Nephron (organoid): ENCODE measurements at regions not wholly inside any gene's neighbourhood (a gene's known extent, or its start where the extent isn't known, plus 50 kb on each side); places are given as distances from the start of the nearest gene placed in this dataset.

Experiments
- H3K27ac Mint-ChIP-seq, 3 experiments: 2 replicates each; pipeline ENCODE4 v1.8.0; 2020; ENCODE audit warnings: mixed read lengths in 3 of 3, mild to moderate bottlenecking in 2 of 3, moderate library complexity in 1 of 3
- H3K27me3 Mint-ChIP-seq: 2 replicates; pipeline ENCODE4 v1.8.0; 2021; ENCODE audit warnings: low read depth, mild to moderate bottlenecking, moderate library complexity, mixed read lengths
- H3K36me3 Mint-ChIP-seq: 2 replicates; pipeline ENCODE4 v1.8.0; 2020; ENCODE audit warnings: low read depth, mixed read lengths
- H3K4me1 Mint-ChIP-seq: 2 replicates; pipeline ENCODE4 v1.8.0; 2020; ENCODE audit warnings: mixed read lengths
- H3K4me3 Mint-ChIP-seq, 3 experiments: 2 replicates each; pipeline ENCODE4 v1.8.0; 2020; ENCODE audit warnings: mild to moderate bottlenecking in 3 of 3, mixed read lengths in 3 of 3, moderate library complexity in 2 of 3
- H3K9me3 Mint-ChIP-seq: 2 replicates; pipeline ENCODE4 v1.8.0; 2020; ENCODE audit warnings: mixed read lengths
- TF ChIP-seq, protein P1 (sequence below), 3 experiments: fragments of 200-600 bp; sonication (generic); IDR thresholded peaks; one replicate each; pipeline ENCODE4 v1.5.0; 2021; ENCODE audit warnings: antibody characterized with exemption in 3 of 3; ENCODE audit not compliant: unreplicated experiment in 3 of 3

DNA sequence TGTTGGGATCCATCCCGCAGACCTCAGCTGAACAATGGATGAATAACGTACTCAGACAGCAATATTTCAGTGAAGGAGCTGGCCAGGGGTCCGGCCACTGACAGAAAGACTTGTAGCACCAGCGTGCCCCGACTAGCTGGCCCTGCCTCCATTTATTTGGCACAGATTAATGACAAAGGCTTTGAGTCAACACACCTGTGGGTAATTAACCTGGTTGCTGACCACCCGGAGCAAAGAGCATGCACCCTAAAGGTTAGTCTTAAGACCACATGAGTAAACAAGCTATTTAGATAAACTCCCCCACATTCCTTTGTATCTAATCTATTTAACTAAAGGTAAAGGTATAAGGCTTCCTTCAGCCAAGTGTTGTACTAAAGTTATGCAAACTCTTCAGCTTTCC, 868.6 kb downstream of the LRFN5 start:
- Mint-ChIP-seq H3K4me1 (no peaks in the 10 kb centered on the region), H3K9me3 (no peaks in the 10 kb centered on the region), H3K27ac (no peak overlapping the region), H3K4me3 (no peak overlapping the region), H3K27me3 (no peaks in the 10 kb centered on the region), H3K36me3 (no peaks in the 10 kb centered on the region)
- TF ChIP-seq, protein P1, sequence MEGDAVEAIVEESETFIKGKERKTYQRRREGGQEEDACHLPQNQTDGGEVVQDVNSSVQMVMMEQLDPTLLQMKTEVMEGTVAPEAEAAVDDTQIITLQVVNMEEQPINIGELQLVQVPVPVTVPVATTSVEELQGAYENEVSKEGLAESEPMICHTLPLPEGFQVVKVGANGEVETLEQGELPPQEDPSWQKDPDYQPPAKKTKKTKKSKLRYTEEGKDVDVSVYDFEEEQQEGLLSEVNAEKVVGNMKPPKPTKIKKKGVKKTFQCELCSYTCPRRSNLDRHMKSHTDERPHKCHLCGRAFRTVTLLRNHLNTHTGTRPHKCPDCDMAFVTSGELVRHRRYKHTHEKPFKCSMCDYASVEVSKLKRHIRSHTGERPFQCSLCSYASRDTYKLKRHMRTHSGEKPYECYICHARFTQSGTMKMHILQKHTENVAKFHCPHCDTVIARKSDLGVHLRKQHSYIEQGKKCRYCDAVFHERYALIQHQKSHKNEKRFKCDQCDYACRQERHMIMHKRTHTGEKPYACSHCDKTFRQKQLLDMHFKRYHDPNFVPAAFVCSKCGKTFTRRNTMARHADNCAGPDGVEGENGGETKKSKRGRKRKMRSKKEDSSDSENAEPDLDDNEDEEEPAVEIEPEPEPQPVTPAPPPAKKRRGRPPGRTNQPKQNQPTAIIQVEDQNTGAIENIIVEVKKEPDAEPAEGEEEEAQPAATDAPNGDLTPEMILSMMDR (IDR thresholded peaks at IDR 0.05; ENCODE audit: unreplicated experiment in 3 of 3): no peak

DNA sequence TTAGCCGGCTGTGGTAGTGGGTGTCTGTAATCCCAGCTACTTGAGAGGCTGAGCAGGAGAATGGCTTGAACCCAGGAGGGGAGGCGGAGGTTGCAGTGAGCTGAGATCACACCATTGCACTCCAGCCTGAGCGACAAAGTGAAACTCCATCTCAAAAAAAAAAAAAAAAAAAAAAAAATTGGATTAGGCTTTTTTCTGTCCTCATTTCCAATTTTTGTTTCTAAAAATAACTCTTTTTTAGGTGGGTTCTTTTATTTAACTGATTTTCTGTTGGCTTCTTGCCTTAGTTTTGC, 863.7 kb downstream of the LRFN5 start:
- no peak overlapping the region for H3K27ac Mint-ChIP-seq
- no peaks in the 10 kb centered on the region for H3K36me3 Mint-ChIP-seq
- no peaks in the 10 kb centered on the region for H3K9me3 Mint-ChIP-seq
- H3K4me1 Mint-ChIP-seq: peaks cover 4% of the 10 kb centered on the region
- H3K27me3 Mint-ChIP-seq: no peaks in the 10 kb centered on the region
- TF ChIP-seq, protein P1 (IDR thresholded peaks at IDR 0.05; ENCODE audit: unreplicated experiment in 3 of 3): no peak
- H3K4me3 Mint-ChIP-seq: no peak overlapping the region

DNA sequence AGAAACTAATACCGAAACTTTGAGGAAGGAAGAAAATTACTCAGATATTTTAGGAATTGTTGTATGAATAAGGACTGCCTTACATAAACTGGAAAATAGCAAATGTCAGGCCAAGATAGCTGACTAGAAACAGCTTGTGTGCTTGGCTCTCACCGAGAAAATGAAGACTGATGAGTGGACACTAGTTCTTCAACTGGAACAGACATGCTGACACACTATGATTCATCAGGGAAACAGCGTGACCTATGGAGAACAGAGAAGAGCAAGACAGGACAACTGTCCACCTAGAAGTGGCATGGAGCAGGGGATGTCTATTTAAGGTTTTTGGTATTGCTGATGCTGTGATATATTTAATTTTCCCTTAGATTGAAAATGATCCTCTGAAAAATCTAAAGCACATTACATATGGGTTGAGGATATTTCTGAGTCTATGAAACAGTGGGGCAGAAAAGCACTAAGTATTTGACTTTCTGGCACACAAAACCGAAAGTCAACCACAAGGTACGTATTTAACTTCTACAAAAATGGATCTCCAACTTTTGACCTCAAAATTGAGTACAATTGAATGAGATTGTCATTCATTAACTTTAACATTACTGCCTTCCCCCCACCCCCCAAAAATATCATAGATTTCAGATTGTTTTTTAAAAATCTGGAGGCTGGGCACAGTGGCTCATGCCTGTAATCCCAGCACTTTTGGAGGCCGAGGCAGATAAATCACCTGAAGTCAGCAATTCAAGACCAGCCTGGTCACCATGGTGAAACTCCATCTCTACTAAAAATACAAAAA, 863.2 kb downstream of the LRFN5 start:
- no peaks in the 10 kb centered on the region for H3K27me3 Mint-ChIP-seq
- no peak overlapping the region for H3K27ac Mint-ChIP-seq
- no peaks in the 10 kb centered on the region for H3K36me3 Mint-ChIP-seq
- H3K9me3 Mint-ChIP-seq: no peaks in the 10 kb centered on the region
- no peak overlapping the region for H3K4me3 Mint-ChIP-seq
- H3K4me1 Mint-ChIP-seq: peaks cover 4% of the 10 kb centered on the region
- TF ChIP-seq, protein P1 (IDR thresholded peaks at IDR 0.05; ENCODE audit: unreplicated experiment in 3 of 3): no peak

DNA sequence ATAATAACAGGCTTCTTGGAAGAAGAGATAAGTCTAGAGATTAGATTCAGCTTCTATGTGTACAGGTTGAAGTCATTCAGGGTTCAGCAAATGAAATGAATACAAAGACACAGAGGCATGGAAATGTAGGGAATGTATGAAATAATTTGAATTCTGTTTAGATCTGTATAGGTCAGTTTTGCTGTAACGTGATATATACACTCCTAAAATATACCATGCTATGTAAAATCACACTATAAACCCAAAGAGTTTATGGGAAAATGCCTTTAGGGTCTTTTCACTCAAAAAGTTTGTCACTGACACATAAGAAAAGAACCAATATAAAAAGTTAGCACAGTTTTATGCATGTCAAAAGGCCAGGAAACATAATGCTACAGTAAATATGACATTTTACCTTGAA, 854.0 kb downstream of the LRFN5 start:
- no peaks in the 10 kb centered on the region for H3K36me3 Mint-ChIP-seq
- H3K27ac Mint-ChIP-seq: no peak overlapping the region
- no peak overlapping the region for H3K4me3 Mint-ChIP-seq
- TF ChIP-seq, protein P1 (IDR thresholded peaks at IDR 0.05; ENCODE audit: unreplicated experiment in 3 of 3): no peak
- no peaks in the 10 kb centered on the region for H3K27me3 Mint-ChIP-seq
- peaks cover 4% of the 10 kb centered on the region for H3K9me3 Mint-ChIP-seq
- H3K4me1 Mint-ChIP-seq: peaks cover 4% of the 10 kb centered on the region

DNA sequence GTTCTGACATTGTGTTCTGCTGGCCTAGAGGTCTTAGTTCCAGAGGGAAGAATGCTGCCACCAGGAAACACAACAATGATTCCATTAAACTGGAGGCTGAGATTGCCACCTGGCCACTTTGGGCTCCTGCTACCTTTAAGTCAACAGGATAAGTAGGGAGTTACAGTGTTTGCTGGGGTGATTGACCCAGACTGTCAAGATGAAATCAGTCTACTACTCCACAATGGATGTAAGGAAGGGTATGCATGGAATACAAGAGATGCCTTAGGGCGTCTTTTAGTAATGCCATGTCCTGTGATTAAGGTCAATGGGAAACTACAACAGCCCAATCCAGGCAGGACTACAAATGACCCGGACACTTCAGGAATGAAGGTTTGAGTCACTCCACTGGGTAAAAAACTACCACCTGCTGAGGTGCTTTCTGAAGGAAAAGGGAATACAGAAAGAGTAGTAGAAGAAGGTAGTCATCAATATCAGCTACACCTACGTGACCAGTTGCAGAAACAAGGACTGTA, 852.6 kb downstream of the LRFN5 start:
- peaks cover 4% of the 10 kb centered on the region for H3K4me1 Mint-ChIP-seq
- H3K27ac Mint-ChIP-seq: no peak overlapping the region
- H3K9me3 Mint-ChIP-seq: peaks cover 4% of the 10 kb centered on the region
- no peak overlapping the region for H3K4me3 Mint-ChIP-seq
- TF ChIP-seq, protein P1 (IDR thresholded peaks at IDR 0.05; ENCODE audit: unreplicated experiment in 3 of 3): no peak
- no peaks in the 10 kb centered on the region for H3K27me3 Mint-ChIP-seq
- no peaks in the 10 kb centered on the region for H3K36me3 Mint-ChIP-seq

DNA sequence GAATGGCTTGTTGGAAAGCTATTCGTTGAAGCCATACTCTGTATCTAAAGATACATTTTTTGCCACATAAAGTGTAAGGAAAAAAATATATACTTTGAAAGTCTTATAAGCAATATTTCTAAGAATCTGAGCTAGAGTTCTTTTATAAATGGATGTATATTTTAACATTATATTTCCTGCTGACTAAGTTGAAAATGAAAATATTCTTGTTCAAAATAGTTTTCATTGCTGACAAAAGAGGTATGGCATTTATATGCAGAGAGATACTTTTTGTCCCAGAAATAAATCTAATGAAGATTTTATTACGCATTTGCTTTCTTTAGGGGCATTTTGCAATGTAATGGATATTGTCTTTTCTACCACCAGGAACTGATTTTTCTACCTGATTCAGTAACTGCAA, 834.9 kb downstream of the LRFN5 start:
- no peaks in the 10 kb centered on the region for H3K27me3 Mint-ChIP-seq
- no peaks in the 10 kb centered on the region for H3K9me3 Mint-ChIP-seq
- peak overlapping the region in 1 of 3 experiments; percentile 64 for H3K27ac Mint-ChIP-seq
- peaks cover 5% of the 10 kb centered on the region for H3K4me1 Mint-ChIP-seq
- TF ChIP-seq, protein P1 (IDR thresholded peaks at IDR 0.05; ENCODE audit: unreplicated experiment in 3 of 3): no peak
- H3K36me3 Mint-ChIP-seq: no peaks in the 10 kb centered on the region
- no peak overlapping the region for H3K4me3 Mint-ChIP-seq
